ENCODE measurements at regions not wholly inside any gene's neighbourhood (a gene's known extent, or its start where the extent isn't known, plus 50 kb on each side); places are given as distances from the start of the nearest gene placed in this dataset.

- TF ChIP-seq EZH2phosphoT487 (IDR thresholded peaks at IDR 0.05; ENCODE audit: unreplicated experiment) (no peak), POLR2AphosphoS5 (IDR thresholded peaks at IDR 0.05; ENCODE audit: low read depth) (no peak)
Measured at GRCh38 chr5:2123874-2124273, 241.1 kb upstream of the IRX4 start.

All from GM23338 (cell line).